Left cardiac atrium (tissue), 4 donors: ENCODE measurements at regions not wholly inside any gene's neighbourhood (a gene's known extent, or its start where the extent isn't known, plus 50 kb on each side); places are given as distances from the start of the nearest gene placed in this dataset.
"Not testable (repeated sequence)": the region's sequence is repeated elsewhere in the genome, so short reads cannot be mapped to it uniquely, and the experiment has no call there.

Experiments used
- ATAC-seq, 2 donors: fragments of 200-7000 bp; cut with Tn5 transposase; one replicate each; pipeline ENCODE4 v1.9.1; 2020; ENCODE audit warnings: mild to moderate bottlenecking in 2 of 2, moderate library complexity in 2 of 2
- DNase-seq: peaks from one replicate; pipeline ENCODE4 v3.0.0-alpha.2; 2020
- intact Hi-C, 2 donors: fragments of 100-400 bp; cut with DNase I; formaldehyde crosslinking; loops; one replicate each; pipeline versions ENCODE4 v1.14.1 to v1.15.1; 2022 to 2023
- donor health status: DM: no; HTN: yes; CAD: no.
- donor health status: DM: no; HTN: yes; CAD: no; lungs with severe emphysema.
- donor health status: DM: yes; HTN: yes; CAD: no.
- donor health status: Dilated cardiomyopathy.

DNA sequence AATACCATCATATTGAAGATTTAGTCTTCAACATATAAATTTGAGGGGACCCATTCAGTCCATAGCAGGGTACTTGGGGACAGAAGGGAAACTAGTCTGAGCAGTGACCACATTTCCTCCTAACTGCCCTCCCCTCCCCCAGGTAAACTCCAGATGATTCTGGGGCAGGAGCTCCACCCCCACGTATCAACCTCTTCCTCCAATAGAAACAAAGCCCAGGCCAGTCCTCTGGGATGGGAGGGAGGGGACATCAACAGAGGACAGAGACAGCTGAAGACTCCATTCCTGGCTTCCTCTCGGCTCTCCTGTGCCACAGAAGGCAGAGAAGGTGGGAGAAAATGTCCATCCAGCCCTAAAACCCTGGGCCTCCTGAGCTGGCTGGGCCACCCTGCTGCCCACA, 85.0 kb upstream of the TOP1 start:
- intact Hi-C loops: no loop called here
- ATAC-seq (no peak), DNase-seq (no peak)

DNA sequence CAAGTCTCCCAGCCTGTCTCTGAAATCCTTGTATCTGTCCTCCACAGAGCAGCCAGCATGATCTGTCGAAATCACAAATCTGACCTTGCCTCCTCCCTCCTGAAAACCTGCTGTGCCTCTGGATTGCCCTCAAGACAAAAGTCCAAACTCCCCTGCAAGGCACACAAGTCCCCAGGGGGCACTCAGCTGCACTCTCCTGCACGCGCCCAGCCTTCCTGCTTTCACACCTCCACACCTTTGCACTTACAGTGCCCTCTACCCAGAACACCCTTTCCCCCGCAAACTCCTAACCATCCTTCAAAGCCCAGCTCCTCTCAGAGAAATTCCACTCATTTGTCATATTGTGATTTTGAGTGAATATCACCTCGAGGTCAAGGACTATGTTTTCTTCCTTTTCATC, 83.4 kb upstream of the TOP1 start:
- ATAC-seq (no peak), DNase-seq (no peak)
- intact Hi-C loops: loop anchor here in 1 of 2 donors (5.0 kb wide), 1 partner anchor 203 kb away; no protein-coding TSS in a partner anchor

DNA sequence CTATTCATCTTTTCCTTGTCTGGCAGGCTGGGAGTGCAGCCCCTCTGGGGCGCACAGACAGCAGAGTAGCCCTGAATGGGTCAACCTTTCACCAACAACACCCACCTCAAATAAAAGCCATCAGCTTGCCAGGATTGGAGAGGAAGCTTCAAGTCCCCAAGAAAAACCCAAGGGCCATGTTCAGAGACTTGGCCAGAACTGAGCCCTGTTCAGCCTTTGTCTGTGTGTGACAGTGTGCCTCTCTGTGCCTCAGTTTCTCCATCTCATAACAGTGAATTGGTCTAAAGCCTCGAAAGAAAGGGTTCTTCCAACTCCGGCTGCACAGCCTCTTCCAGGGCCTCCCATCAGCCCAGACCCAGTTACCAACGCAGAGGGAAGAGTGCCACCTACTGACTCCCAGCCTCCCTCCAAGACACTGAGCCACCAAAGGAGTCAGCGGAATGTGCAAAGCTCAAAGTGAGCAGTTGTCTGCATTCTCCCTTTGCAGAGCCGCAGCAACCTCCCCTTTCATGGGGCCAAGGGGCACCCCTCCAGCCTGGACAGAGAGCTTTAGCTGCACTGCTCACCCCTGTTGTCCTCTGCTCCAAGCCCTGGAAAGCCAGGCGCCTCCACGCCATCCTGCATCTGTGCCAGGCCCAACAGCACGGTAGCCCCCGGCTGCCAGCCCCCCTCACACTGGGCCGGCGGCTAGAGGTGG, 82.7 kb upstream of the TOP1 start:
- peak; percentile 72 for DNase-seq
- intact Hi-C loops: loop anchor here in 1 of 2 donors (5.0 kb wide), 1 partner anchor 204 kb away; no protein-coding TSS in a partner anchor
- ATAC-seq: peak; percentile 90 to 93

DNA sequence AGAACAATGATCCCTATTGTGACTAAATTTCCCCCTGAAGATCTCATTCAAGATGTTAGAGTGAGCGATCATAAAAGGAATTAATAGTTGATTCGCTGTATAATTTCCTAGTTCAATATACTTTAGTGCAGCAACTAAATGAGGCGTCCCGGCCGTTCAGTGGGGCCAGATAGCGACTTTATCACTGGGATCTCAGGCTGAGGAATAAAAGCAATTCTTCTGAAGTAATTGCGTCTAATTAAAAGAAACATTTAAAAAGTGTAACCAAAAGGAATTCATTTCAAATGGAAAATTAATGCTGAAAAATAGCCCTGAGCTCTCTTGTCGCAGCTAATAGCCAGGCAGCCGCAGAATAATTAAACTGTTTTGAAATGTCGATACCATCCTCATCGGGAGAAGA, 82.2 kb upstream of the TOP1 start:
- intact Hi-C loops: loop anchor here in 1 of 2 donors (5.0 kb wide), 1 partner anchor 204 kb away; no protein-coding TSS in a partner anchor
- no peak for ATAC-seq
- no peak for DNase-seq

DNA sequence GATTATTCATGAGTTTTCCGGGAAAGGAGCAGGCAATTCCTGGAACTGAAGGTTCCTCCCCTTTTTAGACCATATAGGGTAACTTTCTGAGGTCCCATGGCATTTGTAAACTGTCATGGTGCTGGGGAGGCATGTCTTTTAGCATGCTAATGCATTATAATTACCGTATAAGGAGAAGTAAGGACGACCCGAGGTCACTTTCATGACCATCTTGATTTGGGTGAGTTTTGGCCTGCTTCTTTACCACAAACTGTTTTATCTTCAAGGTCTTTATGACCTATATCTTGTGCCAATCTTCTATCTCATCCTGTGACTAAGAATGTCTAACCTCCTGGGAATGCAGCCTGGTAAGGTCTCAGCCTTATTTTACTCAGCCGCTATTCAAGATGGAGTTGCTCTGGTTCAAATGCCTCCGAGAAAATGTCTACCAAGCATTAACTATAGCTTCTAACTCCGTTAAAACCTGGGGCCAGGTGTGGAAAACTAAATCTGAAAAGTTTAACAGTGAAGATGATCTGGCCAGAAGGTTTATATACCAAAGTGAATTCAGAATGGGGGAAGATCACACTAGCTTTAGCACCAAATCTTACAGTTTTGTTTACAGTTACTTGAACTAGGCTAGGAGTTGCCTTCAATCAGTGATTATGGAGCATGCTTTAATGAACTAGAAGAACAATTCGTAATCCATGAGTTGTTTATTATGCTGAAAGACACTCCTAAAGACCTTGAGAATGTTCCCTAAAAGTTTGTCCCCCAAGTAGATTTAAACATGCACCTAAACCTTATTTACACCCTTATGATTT, 80.0 kb upstream of the TOP1 start:
- DNase-seq: no peak
- no peak for ATAC-seq
- intact Hi-C loops: loop anchor here in 1 of 2 donors (5.0 kb wide), 1 partner anchor 206 kb away; no protein-coding TSS in a partner anchor

DNA sequence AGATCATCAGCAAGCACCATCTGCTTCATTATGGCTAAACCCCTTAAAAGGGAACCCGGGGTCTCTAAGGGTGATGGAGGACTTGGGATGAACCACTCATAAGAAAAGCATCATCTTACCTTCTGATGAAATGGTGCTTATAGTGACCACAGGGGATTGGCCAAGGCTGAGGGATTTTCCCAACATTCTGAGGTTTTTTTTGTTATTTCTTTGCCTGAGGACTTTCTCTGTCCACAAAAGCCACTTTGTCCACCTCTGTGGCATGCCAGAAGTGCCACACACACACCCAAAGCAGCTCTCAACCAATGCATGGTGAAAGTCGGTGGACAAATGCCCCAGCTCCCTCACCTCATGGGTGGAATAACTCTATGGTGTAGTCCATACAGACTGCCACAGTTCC, 79.3 kb upstream of the TOP1 start:
- DNase-seq (no peak), ATAC-seq (no peak)
- intact Hi-C loops: loop anchor here in 1 of 2 donors (5.0 kb wide), 1 partner anchor 207 kb away; no protein-coding TSS in a partner anchor

DNA sequence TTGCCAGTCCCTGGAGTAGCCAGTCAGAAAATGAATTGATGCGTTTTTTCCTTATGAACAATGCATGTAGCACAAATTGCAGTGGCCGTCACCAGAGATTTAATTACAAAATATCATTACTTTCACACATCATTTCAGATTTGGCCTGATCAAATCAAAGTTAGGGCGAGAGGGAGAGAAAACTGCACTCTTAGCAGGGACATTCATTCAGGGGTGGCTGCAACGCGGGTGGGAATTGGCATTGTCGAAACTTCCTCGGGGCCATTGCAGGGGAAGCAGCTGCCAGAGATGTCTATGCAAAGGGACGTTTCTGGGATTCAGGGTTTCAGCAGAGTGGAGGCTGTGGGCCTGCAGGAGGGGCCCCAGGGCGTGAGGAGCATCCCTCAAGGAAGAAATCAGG, 76.5 kb upstream of the TOP1 start:
- ATAC-seq (no peak), DNase-seq (no peak)
- intact Hi-C loops: no loop called here

DNA sequence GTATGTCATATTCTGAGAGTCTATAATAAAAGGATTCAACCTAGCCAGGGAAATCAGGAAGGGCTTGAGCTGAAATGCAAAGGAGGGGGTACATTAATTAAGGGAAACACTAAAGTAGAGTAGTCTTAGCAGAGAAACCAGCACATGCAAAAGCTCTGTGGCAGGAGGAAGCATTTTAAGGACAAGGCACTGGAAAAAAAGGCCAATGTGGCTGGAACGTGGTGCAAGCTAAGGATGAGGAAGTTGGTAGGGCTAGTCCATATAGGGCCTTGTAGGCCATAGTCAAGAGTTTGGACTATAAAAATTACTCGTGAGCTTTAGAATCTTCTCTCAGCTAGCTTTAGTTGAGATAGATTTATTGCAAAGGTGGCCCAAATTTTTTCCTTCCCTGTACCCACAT, 75.2 kb upstream of the TOP1 start:
- intact Hi-C loops: no loop called here
- DNase-seq: no peak
- no peak for ATAC-seq

DNA sequence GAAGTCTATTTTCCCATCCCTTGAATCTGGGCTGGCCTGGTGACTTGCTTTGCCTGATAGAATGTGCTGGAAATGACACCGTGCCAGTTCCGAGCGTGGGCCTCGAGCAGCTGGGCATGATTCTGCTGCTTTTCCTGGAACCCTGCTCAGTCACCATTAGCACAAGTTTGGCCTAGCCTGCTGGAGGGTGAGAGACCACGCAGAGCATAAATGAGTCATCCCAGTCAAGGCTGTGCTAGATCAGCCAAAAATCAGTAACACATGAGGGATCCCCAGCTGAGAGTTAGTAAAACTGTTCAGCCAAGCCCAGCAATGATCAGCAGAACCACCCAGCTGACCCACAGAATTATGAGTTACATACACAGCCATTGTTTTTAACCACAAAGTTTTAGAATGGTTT, 74.8 kb upstream of the TOP1 start:
- no peak for ATAC-seq
- no peak for DNase-seq
- intact Hi-C loops: no loop called here

DNA sequence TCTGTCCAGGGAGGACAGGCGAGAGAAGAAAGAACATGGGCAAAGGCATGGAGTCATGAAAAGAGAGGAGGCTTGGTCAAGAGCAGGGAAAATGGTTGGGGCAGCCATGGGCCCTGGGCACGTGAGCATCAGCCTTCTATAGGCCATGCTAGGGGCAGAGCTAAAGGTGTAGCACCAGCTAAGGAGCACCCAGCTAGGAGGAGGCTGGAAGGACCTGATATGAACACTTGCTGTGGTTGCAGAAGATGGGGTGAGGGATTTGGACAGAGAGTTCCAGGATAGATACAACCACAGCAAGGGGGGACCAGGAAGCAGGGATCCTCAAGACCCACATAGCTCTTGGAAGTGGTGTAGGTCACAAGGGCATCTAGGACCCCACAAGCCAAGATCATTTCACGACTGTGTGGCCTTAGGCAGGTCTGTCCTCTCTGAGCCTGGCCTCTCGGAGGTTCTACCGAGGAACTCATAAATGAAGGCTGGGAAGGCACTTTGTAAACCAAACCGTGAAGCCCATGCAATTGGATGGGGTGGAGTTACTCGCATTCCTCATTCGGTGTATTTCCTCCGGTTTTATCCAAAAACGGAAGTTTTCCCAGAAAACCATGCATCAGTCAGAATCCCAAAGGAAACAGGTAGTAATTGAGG, 74.0 kb upstream of the TOP1 start:
- intact Hi-C loops: no loop called here
- ATAC-seq: no peak
- no peak for DNase-seq

DNA sequence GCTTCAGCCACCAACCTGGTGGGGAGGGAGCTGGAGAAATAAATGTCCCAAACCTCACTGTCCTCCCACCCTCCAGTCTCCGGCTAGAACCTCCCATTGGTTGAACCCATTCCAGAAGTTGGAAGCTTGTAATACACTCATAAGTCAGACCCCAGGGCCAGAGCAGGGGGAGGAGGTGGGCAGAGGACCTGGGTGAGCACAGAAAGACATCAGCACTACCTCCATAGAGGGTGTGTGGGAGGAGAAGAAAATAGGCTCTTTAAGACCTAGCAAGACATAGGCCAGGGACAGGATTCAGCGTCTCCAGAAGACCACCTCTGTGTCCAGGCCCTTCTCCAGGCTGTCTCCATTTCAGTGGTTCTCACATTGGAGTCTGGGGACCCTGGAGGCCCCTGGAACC, 73.3 kb upstream of the TOP1 start:
- no peak for ATAC-seq
- intact Hi-C loops: no loop called here
- no peak for DNase-seq

DNA sequence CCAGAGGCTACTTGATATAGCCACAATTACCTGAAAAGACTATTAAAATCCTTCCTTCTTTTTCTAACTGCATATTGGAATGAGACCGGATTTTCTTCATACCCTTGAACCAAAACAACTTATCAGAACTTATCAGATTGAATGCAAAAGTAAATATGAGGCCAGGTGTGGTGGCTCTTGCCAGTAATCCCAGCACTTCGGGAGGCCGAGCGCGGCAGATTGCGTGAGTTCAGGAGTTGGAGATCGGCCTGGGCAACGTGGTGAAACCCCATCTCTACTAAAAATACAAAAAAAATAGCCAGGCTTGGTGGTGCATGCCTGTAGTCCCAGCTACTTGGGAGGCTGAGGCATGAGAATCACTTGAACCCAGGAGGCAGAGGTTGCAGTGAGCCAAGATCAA, 72.8 kb upstream of the TOP1 start:
- intact Hi-C loops, ATAC-seq, DNase-seq: not testable (repeated sequence)

DNA sequence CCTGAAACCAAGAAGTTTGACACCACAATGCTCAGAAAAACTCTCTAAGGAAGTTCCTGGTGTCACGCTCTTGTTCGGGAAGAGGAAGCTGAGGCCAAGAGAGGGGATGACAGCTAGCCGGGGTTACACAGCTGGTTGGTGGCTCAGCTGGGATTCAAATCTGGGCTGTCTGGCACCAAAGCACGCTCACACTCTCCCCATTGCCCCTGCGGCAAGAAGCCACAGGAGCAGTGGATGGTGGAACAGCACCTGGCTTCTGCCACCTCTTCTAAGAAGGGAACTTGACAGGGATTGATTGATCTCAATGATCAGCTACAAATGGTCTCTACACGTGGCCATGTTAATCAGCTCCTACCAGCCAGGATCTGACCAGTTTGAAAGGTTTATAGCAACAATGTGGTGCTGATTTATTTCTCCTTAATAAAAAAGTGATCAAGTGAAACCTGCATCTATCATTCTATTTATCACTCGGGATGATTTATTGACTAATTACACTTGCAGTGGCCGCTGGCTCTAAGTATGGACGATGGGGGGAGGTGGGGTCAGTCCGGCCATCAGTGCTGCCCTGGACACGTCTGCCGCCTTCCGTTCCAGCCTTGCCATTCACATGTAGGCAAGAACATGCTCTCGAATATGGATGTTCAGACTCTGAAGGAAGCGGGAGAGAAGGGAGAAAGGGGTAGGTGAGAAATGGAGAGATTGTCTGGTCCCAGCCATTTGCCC, 71.9 kb upstream of the TOP1 start:
- intact Hi-C loops: no loop called here
- ATAC-seq: no peak
- no peak for DNase-seq

DNA sequence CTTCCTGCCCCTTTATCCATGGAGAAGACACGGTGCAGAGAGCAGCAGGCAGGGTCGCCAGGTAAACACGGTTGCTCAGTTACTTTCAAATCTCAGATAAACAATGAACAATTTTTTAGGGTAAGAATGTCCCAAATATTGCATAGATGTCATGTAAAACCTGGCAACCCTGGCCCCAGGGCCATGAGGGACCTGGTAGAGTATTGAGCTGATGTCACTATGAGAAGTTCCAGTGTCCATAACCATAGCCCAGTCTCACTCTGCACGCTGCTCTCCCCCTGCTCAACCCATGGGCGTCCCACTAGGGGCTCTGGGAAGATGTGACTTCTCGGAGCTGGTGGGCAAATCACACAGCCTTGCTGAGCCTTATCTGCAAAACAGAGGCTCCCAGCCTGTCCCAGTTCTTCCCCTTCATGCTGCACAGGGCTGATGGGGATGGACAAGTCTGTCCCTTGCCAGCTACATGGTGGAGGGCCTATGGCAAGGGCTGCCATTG, 71.3 kb upstream of the TOP1 start:
- ATAC-seq: no peak

DNA sequence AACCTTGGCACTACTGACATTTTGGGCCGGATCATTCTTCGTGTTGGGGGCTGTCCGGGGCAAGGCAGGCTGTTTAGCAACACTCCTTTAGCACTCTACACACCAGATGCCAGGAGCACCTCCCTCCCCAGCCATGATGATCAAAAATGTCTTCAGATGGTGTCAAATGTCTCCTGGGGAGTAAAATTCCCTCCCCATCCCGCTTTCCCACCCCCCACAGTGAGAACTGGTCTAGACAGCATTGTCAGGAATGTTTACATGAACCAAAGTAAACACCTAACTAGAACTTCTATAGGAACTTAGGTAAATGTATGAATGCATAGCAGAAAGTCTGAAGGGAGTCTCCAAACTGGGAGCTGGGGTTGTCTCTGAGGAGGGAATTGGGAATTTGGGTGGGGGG, 70.0 kb upstream of the TOP1 start:
- ATAC-seq (no peak), DNase-seq (no peak)
- intact Hi-C loops: no loop called here

More for the DNA sequence above, 71.3 kb upstream of the TOP1 start:
- no peak for DNase-seq
- intact Hi-C loops: no loop called here

DNA sequence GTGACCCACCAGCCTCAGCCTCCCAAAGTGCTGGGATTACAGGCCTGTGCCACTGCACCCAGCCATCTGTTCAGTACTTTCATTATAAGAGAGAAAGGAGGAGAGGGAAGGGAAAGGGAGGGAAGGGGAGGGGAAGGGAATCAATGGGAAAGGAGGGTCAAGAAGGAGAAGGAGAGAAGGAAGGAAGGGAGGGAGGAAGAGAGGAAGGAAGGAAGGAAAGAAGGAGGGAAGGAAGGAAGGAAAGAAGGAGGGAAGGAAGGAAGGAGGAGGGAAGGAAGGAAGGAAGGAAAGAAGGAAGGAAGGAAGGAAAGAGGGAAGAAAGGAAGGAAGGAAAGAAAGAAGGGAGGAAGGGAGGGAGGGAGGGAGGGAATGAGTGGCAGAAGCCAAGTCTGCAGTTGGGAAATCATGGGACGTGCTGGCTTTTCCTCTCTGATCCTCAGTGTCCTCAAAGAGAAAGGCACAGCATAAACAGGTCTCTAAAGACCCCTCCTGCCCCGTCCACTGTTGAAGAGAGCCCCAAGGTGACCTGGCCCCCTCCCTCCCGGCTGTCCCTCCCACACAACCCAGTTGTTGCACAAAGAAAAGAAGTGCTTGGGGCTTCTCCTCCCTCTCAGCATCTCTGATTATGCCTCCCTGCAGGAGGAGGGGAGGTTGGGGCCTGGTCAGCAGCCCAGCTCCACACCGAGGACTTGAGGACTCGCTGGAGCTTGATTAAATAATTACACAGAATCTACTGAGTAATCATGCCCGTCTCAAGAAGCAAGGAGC, 69.1 kb upstream of the TOP1 start:
- intact Hi-C loops: loop anchor here in 1 of 2 donors (10.0 kb wide), 1 partner anchor 1695 kb away; no protein-coding TSS in a partner anchor
- ATAC-seq (no peak), DNase-seq (no peak)

DNA sequence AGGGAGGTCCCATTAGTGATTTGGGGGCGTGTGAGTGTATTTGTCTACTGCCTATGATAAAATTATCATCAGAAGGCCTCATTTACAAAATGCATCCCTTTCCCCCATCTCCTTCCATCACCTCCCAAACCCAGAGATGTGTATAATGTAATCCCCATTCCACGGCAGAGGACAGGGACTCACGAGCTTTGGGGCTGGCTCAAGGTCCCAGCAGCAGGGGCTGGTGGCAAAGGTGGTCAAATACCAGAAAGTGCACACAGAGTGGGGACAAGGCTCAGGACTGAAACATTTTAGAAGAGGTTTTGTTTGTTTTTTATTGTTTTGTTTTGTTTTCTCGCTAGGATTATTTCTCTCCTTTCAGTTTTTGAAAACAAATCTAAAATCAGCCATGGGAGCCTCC, 68.5 kb upstream of the TOP1 start:
- no peak for ATAC-seq
- intact Hi-C loops: loop anchor here in 1 of 2 donors (10.0 kb wide), 1 partner anchor 1695 kb away; no protein-coding TSS in a partner anchor
- no peak for DNase-seq

DNA sequence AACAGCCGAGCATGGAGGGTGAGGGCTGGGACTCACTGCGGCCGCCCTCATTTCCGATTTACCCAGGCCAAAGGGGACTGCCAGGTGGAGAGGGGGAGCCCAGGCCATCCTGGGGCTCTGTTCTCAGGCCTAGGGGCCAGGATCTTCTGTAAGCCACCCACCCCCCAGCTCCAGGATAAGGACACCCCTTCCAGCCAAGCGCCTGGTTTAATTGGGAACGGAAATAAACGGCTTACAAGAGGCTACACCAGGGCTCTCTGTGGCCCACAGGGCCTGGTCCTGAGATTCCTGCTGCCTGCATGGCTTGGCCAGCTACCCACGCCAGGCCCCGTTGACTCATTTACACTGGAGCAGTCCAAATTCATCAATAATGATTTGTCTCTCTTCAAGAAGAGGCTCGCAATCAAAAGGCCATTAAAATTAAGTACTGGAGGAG, 68.1 kb upstream of the TOP1 start:
- DNase-seq (peak; percentile 40), ATAC-seq (no peak)
- intact Hi-C loops: loop anchor here in 1 of 2 donors (10.0 kb wide), 1 partner anchor 1696 kb away; no protein-coding TSS in a partner anchor
